ENCODE measurements at regions not wholly inside any gene's neighbourhood (a gene's known extent, or its start where the extent isn't known, plus 50 kb on each side); places are given as distances from the start of the nearest gene placed in this dataset.

DNA sequence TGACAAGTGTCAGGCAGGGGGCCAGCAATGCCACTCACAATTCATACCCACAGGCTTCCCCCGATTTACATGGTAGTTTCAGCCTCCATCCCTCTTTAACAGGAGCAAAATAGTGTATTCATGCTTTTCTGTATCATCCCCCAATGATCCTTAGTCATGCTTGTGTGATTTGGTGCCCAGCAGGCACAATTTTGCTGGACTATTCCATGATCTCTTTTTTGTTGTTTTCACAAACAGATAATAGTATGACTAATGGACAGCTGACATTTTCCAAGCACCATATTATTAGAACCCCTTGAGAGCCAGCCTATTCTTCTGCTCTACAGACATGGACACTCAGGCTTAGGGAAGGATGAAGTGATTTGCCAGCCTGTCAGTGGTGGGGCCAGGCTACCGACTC is 128.2 kb upstream of the RIPOR2 start:
- no peak for DNase-seq (ENCODE audit: extremely low spot score, unreplicated experiment)
- Mint-ChIP-seq H3K4me1 (ENCODE audit: unreplicated experiment) (peaks cover 10% of the 10 kb centered on the region), H3K36me3 (no peaks in the 10 kb centered on the region), H3K9me3 (no peaks in the 10 kb centered on the region), H3K27me3 (peaks cover 3% of the 10 kb centered on the region), H3K27ac (no peak overlapping the region), H3K4me3 (no peak overlapping the region)
- no peak for TF ChIP-seq CTCF (conservative IDR thresholded peaks at IDR 0.05)

GRCh38 chr6:25065666-25066065 is 129.9 kb upstream of the RIPOR2 start:
- Mint-ChIP-seq H3K4me3 (no peak overlapping the region), H3K36me3 (no peaks in the 10 kb centered on the region), H3K4me1 (ENCODE audit: unreplicated experiment) (peaks cover 10% of the 10 kb centered on the region), H3K27ac (no peak overlapping the region), H3K9me3 (no peaks in the 10 kb centered on the region), H3K27me3 (peaks cover 11% of the 10 kb centered on the region)
- TF ChIP-seq CTCF (conservative IDR thresholded peaks at IDR 0.05) = no peak
- DNase-seq (ENCODE audit: extremely low spot score, unreplicated experiment) = no peak

DNA sequence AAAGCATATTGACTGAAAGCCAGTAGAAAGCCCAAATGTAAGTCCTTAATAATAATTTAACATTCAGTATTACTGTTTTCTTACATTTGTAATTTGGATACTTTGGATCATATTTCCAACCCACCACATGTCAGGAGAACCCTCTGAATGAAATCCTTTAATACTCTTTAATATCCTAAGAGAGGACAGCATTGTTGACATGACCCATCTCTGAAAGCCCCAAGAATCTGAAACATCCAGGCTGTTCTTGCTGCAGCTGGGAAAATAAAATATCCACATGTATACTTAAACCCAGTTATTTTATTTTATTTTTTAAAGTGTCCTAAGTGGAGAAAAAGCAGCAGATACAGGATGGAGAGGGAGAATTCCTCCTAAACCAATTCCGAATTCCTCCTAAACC is 130.8 kb upstream of the RIPOR2 start:
- Mint-ChIP-seq H3K27me3 (peaks cover 12% of the 10 kb centered on the region), H3K36me3 (no peaks in the 10 kb centered on the region), H3K9me3 (no peaks in the 10 kb centered on the region), H3K27ac (no peak overlapping the region), H3K4me3 (no peak overlapping the region), H3K4me1 (ENCODE audit: unreplicated experiment) (peaks cover 3% of the 10 kb centered on the region)
- no peak for DNase-seq (ENCODE audit: extremely low spot score, unreplicated experiment)
- no peak for TF ChIP-seq CTCF (conservative IDR thresholded peaks at IDR 0.05)

DNA sequence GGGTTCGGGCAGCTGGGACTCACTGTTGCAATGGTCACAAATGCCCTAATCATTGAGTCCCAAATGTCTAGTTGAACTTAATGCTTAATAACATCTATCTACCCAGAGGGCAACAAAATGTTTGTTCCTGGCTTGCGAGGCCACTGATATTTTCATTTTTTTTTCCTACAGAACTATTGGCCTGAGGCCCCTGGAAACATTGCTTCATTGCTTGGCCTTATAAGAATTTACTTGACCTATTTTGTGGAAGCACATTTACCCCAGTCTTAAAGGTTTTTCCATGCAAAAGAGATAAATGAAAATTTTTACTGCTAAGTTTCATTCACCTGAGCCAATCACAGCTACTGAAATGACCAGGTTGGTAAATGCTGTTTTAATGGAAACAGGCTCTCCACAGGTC is 133.1 kb upstream of the RIPOR2 start:
- no peaks in the 10 kb centered on the region for H3K4me1 Mint-ChIP-seq (ENCODE audit: unreplicated experiment)
- H3K9me3 Mint-ChIP-seq = no peaks in the 10 kb centered on the region
- TF ChIP-seq CTCF (conservative IDR thresholded peaks at IDR 0.05) = no peak
- no peaks in the 10 kb centered on the region for H3K36me3 Mint-ChIP-seq
- DNase-seq (ENCODE audit: extremely low spot score, unreplicated experiment) = no peak
- no peak overlapping the region for H3K27ac Mint-ChIP-seq
- no peak overlapping the region for H3K4me3 Mint-ChIP-seq
- peaks cover 13% of the 10 kb centered on the region for H3K27me3 Mint-ChIP-seq

DNA sequence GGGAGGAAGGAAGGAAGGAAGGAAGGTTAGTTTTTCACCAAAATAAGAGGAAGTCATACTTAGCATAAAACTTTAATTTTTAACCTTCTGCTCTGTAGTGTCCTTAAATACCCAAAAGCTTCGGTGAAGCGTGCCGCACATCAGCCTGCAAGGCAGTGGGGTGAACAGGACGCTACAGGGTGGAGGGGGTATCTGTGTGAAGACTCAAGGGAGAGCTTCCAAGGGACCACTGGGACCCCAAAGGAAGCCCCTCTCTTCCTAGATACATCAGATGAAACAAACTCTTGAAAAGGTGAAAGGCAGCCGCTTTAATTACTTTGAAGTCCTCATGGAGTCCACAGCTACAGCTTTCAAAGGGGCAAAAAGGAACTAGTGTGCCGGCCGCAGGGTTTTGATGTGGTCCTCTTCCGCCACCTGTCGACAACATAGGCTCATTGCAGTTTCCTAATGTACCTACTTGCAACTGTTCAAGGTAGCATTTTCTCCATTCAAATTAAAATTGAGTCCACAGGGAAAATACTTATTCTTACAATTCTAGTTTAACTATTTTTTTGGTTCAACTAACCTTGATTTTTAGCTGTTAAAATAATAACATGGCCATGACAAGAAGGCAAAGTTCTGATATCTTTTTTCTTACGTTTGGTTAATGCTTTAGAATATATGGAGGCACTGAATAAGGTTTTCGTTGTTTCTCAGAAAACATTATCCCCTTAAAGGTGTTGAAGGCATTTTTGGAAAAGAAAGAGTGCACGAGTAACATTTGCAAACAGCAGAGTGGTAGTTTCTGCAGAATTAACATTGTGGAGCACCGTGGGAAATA is 135.0 kb upstream of the RIPOR2 start:
- Mint-ChIP-seq H3K4me1 (ENCODE audit: unreplicated experiment) (no peaks in the 10 kb centered on the region), H3K4me3 (no peak overlapping the region), H3K9me3 (no peaks in the 10 kb centered on the region), H3K36me3 (no peaks in the 10 kb centered on the region), H3K27me3 (peaks cover 15% of the 10 kb centered on the region), H3K27ac (no peak overlapping the region)
- TF ChIP-seq CTCF (conservative IDR thresholded peaks at IDR 0.05) = peak; percentile 97
- DNase-seq (ENCODE audit: extremely low spot score, unreplicated experiment) = peak; percentile 80
